K562 (cell line): ENCODE measurements at regions not wholly inside any gene's neighbourhood (a gene's known extent, or its start where the extent isn't known, plus 50 kb on each side); places are given as distances from the start of the nearest gene placed in this dataset.

ENCODE experiments used
- ATAC-seq: fragments of 200-7000 bp; cut with Tn5 transposase; 3 replicates; pipeline ENCODE4 v1.9.1; 2020; ENCODE audit warnings: moderate library complexity
- BruUV-seq: library from RNA; stranded (reverse); fragments of 400-500 nt; replicated peaks from 2 replicates; lab custom pipeline; 2021; lab: Mats Ljungman, UMichigan
- CTCF ChIA-PET: fragments of 300-600 bp; formaldehyde crosslinking; extraction: SDS; loops from one replicate; lab custom pipeline; 2021; ENCODE audit warnings: low intra/inter-chr PET ratio; lab: Yijun Ruan, JAX
- POLR2A ChIA-PET: fragments of 300-600, 350-650 bp; sonication (Branson Sonifier 250); formaldehyde crosslinking; extraction: SDS; loops from one replicate; lab custom pipeline; 2021; ENCODE audit warnings: antibody characterized with exemption, inconsistent platforms; lab: Yijun Ruan, JAX
- DNase-seq, 4 experiments: peaks; one replicate each; pipeline versions ENCODE4 v3.0.0 to v3.0.0-alpha.2; 2011 to 2018; ENCODE audit warnings: low spot score in 3 of 4, mixed read lengths in 3 of 4; ENCODE audit errors: extremely low read depth in 1 of 4
- FAIRE-seq: peaks from 2 replicates; lab custom pipeline; 2011; peaks lifted over from hg19 to GRCh38; lab: Jason Lieb, UNC
- H2AFZ ChIP-seq: 2 replicates; pipeline ENCODE4 v1.6.0; 2011; ENCODE audit warnings: low read depth, low read length, control low read depth, inconsistent platforms
- H3K27ac ChIP-seq: fragments of 200-600 bp; 3 replicates; pipeline ENCODE4 v1.8.0; 2011; ENCODE audit warnings: low read depth, mild to moderate bottlenecking, control low read depth, inconsistent platforms, low read length, moderate library complexity, mixed read lengths; ENCODE audit errors: extremely low read depth
- H3K27me3 ChIP-seq, 2 experiments: fragments of 300-600 bp in 1 of 2; 2 replicates in 1 of 2; 3 replicates in 1 of 2; pipeline versions ENCODE4 v1.6.0 to v1.8.0; 2011; ENCODE audit warnings: inconsistent platforms in 2 of 2, low read length in 2 of 2, mild to moderate bottlenecking in 1 of 2, mixed read lengths in 1 of 2, moderate library complexity in 1 of 2; ENCODE audit not compliant: control insufficient read depth in 2 of 2, insufficient read depth in 2 of 2
- H3K36me3 ChIP-seq: fragments of 300-600 bp; 3 replicates; pipeline ENCODE4 v1.8.0; 2011; ENCODE audit warnings: mild to moderate bottlenecking, low read length, inconsistent platforms; ENCODE audit not compliant: control insufficient read depth, insufficient read depth
- H3K4me1 ChIP-seq, 2 experiments: fragments of 200-600 bp in 1 of 2; replicated peaks in 1 of 2; 2 replicates in 1 of 2; 3 replicates in 1 of 2; pipeline versions ENCODE4 v1.5.1 to v1.8.0; 2011; ENCODE audit warnings: inconsistent platforms in 2 of 2, low read length in 2 of 2, mild to moderate bottlenecking in 1 of 2, mixed read lengths in 1 of 2, moderate library complexity in 1 of 2; ENCODE audit not compliant: control insufficient read depth in 2 of 2, insufficient read depth in 2 of 2
- H3K4me2 ChIP-seq: 2 replicates; pipeline ENCODE4 v1.6.1; 2011; ENCODE audit warnings: low read length, control low read depth, inconsistent platforms, mixed read lengths; ENCODE audit not compliant: insufficient read depth
- H3K4me3 ChIP-seq: fragments of 200-600 bp; sonication (generic), shearing (Covaris generic); 2 replicates; pipeline ENCODE4 v1.5.1; 2016; ENCODE audit warnings: control low read depth, inconsistent platforms
- H3K79me2 ChIP-seq: fragments of 200-600 bp; 3 replicates; pipeline ENCODE4 v1.8.0; 2011; ENCODE audit warnings: low read length, inconsistent platforms; ENCODE audit not compliant: control insufficient read depth, insufficient read depth
- H3K9ac ChIP-seq, 2 experiments: 2 replicates each; pipeline versions ENCODE4 v1.6.0 to v1.6.1; 2011; ENCODE audit warnings: low read depth in 2 of 2, low read length in 2 of 2, control low read depth in 1 of 2, inconsistent platforms in 1 of 2, mild to moderate bottlenecking in 1 of 2, mixed read lengths in 1 of 2; ENCODE audit not compliant: insufficient read depth in 1 of 2
- H3K9me1 ChIP-seq: one replicate; pipeline ENCODE4 v1.6.0; 2011; ENCODE audit warnings: inconsistent platforms, mild to moderate bottlenecking, low read length, moderate library complexity; ENCODE audit not compliant: control insufficient read depth, insufficient read depth
- H3K9me3 ChIP-seq: replicated peaks from 2 replicates; pipeline ENCODE4 v1.5.1; 2011; ENCODE audit warnings: low read depth, low read length, inconsistent platforms; ENCODE audit not compliant: control insufficient read depth, insufficient read depth
- H4K20me1 ChIP-seq: replicated peaks from 2 replicates; pipeline ENCODE4 v1.6.1; 2011; ENCODE audit warnings: low read length, inconsistent platforms, mixed read lengths; ENCODE audit not compliant: control insufficient read depth, insufficient read depth
- CEBPB ChIP-seq: fragments of 450-650 bp; IDR thresholded peaks from 2 replicates; pipeline ENCODE4 v1.6.1; 2016; ENCODE audit warnings: missing genetic modification characterization, missing compliant biosample characterization
- EP300 ChIP-seq: IDR thresholded peaks from 2 replicates; pipeline ENCODE4 v1.6.1; 2012; ENCODE audit warnings: low read length, improper control_type of control experiment
- EZH2 ChIP-seq: IDR thresholded peaks from 2 replicates; pipeline ENCODE4 v1.6.1; 2012; ENCODE audit warnings: low read depth, mild to moderate bottlenecking, inconsistent platforms, low read length, borderline replicate concordance
- GATAD2A ChIP-seq: fragments of 450-650 bp; IDR thresholded peaks from 2 replicates; pipeline ENCODE4 v1.6.1; 2017
- NCOA6 ChIP-seq: fragments of 450-650 bp; IDR thresholded peaks from 2 replicates; pipeline ENCODE4 v1.6.1; 2017; ENCODE audit warnings: mild to moderate bottlenecking
- POLR2B ChIP-seq: fragments of 450-650 bp; IDR thresholded peaks from 2 replicates; pipeline ENCODE4 v1.6.1; 2018; ENCODE audit warnings: low read depth; ENCODE audit not compliant: partially characterized antibody
- RFX7 ChIP-seq: fragments of 250-450 bp; sonication (Bioruptor Pico); IDR thresholded peaks from 2 replicates; pipeline ENCODE4 v1.5.1; 2021; ENCODE audit warnings: mild to moderate bottlenecking
- SAP30 ChIP-seq: fragments of 200-600 bp; sonication (generic); IDR thresholded peaks from 2 replicates; pipeline ENCODE4 v1.6.1; 2012; ENCODE audit warnings: borderline replicate concordance, low read depth, mild to moderate bottlenecking, moderate library complexity, low read length, control low read depth, inconsistent platforms; ENCODE audit not compliant: insufficient read depth, poor library complexity, severe bottlenecking
- SREBF2 ChIP-seq: sonication (generic); formaldehyde crosslinking; IDR thresholded peaks from 2 replicates; pipeline ENCODE4 v1.4.0; 2020; ENCODE audit warnings: mild to moderate bottlenecking, missing genetic modification reagents
- STAT5B ChIP-seq: fragments of 250-450 bp; sonication (Bioruptor Pico); IDR thresholded peaks from 2 replicates; pipeline ENCODE4 v1.8.0; 2021; ENCODE audit warnings: mild to moderate bottlenecking, inconsistent platforms
- ZBTB34 ChIP-seq: fragments of 250-450 bp; sonication (Bioruptor Pico); IDR thresholded peaks from 2 replicates; pipeline ENCODE4 v1.8.0; 2021; ENCODE audit warnings: mild to moderate bottlenecking, moderate library complexity
- ZFP30 ChIP-seq: fragments of 250-450 bp; sonication (Bioruptor Pico); IDR thresholded peaks from 2 replicates; pipeline ENCODE4 v1.8.0; 2022; ENCODE audit warnings: moderate library complexity, mild to moderate bottlenecking, inconsistent platforms, borderline replicate concordance
- ZKSCAN3 ChIP-seq: fragments of 250-450 bp; sonication (Bioruptor Pico); IDR thresholded peaks from 2 replicates; pipeline ENCODE4 v1.4.0; 2020
- ZNF436 ChIP-seq: fragments of 250-450, 450-650 bp; sonication (Bioruptor Pico); formaldehyde crosslinking; IDR thresholded peaks from 2 replicates; pipeline ENCODE4 v1.7.0; 2020; ENCODE audit warnings: mild to moderate bottlenecking
- ZNF589 ChIP-seq: fragments of 200-800 bp; sonication (Bioruptor generic); IDR thresholded peaks from 2 replicates; pipeline ENCODE4 v1.6.1; 2016; ENCODE audit warnings: low read depth, missing genetic modification characterization, missing compliant biosample characterization
- ZNF79 ChIP-seq: fragments of 250-450 bp; sonication (Bioruptor Pico); IDR thresholded peaks from 2 replicates; pipeline ENCODE4 v1.4.0; 2020; ENCODE audit warnings: low read depth, mild to moderate bottlenecking, moderate library complexity
- ZZZ3 ChIP-seq: fragments of 450-650 bp; IDR thresholded peaks from 2 replicates; pipeline ENCODE4 v1.6.1; 2016; ENCODE audit warnings: antibody characterized with exemption, mild to moderate bottlenecking, moderate library complexity
- WGBS: fragments of 100-300 bp; shearing (Covaris generic); methylation state at CpG from one replicate; pipeline ENCODE4 v1.1.6; 2016; ENCODE audit warnings: low coverage, mixed read lengths; ENCODE audit not compliant: insufficient coverage; ENCODE audit errors: missing lambda C conversion rate; 5-methylcytosine and 5-hydroxymethylcytosine counted together
- in situ Hi-C: fragments of 300-500 bp; cut with MboI; formaldehyde crosslinking; loops from 4 replicates; pipeline ENCODE4 v1.15.0; 2018; ENCODE audit warnings: inconsistent platforms, mixed read lengths
- intact Hi-C: fragments of 100-400 bp; cut with micrococcal nuclease; formaldehyde crosslinking; loops from 2 replicates; pipeline ENCODE4 v1.14.2; 2022

DNA sequence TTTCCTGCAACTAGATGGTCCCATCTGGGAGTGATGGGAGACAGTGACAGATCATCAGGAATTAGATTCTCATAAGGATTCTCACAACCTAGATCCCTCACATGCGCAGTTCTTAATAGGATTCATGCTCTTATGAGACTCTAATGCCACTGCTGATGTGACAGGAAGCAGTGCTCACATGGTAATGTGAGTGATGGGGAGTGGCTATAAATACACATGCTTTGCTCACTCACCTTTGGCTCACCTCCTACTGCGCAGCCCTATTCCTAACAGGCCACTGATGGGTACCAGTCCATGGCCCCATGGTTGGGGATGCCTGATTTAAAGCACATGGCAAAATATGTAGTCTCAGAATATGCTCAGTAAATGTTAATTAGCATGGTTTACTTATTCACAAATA is 80.6 kb upstream of the MBOAT1 start:
- Histone ChIP-seq H3K27ac (no peak overlapping the region), H3K36me3 (no peaks in the 10 kb centered on the region), H4K20me1 (no peaks in the 10 kb centered on the region), H3K4me3 (no peak overlapping the region), H3K79me2 (no peaks in the 10 kb centered on the region), H3K9ac (no peak overlapping the region), H3K4me2 (no peak overlapping the region), H3K4me1 (peaks cover 0 to 5% of the 10 kb centered on the region in 2 experiments; a peak in 2 of 5 replicates), H2AFZ (no peak overlapping the region)
- intact Hi-C loops = loop anchor here (10.0 kb wide), 1 partner anchor 1302 kb away; the partner anchor contains the start of gene SOX4
- TF ChIP-seq RFX7 (CRISPR knock-in tag) (no peak), ZFP30 (no peak), STAT5B (CRISPR knock-in tag) (no peak), ZKSCAN3 (CRISPR knock-in tag) (no peak), CEBPB (tag) (no peak), POLR2B (no peak), NCOA6 (no peak), SREBF2 (CRISPR knock-in tag) (no peak), GATAD2A (no peak), EP300 (no peak), ZBTB34 (CRISPR knock-in tag) (no peak), ZNF436 (no peak), SAP30 (no peak), ZNF589 (CRISPR knock-in tag) (no peak), ZZZ3 (no peak), EZH2 (no peak), ZNF79 (CRISPR knock-in tag) (no peak)
- TF ChIP-seq, all 486 proteins: peak for 0
- CTCF ChIA-PET = interaction anchor here (2.9 kb wide), 1 partner anchor 236 kb away, joined by 45 read pairs; no protein-coding TSS in a partner anchor
- POLR2A ChIA-PET = interaction anchor here (1.0 kb wide), 1 partner anchor 78 kb away, joined by 4 read pairs; no protein-coding TSS in a partner anchor
- no peaks in the 10 kb centered on the region for H3K9me3 ChIP-seq
- no peaks in the 10 kb centered on the region for H3K27me3 ChIP-seq
- in situ Hi-C loops = loop anchor here (5.0 kb wide), 2 partner anchors 99 to 234 kb away; no protein-coding TSS in a partner anchor
- FAIRE-seq (no peak), ATAC-seq (no peak), DNase-seq (no peak)
- no peaks in the 10 kb centered on the region for H3K9me1 ChIP-seq
- 94% methylated on average over 2 of the region's 2 CpGs for WGBS
- BruUV-seq = no TSS peak
